ENCODE measurements at regions not wholly inside any gene's neighbourhood (a gene's known extent, or its start where the extent isn't known, plus 50 kb on each side); places are given as distances from the start of the nearest gene placed in this dataset.
"Not testable (repeated sequence)": the region's sequence is repeated elsewhere in the genome, so short reads cannot be mapped to it uniquely, and the experiment has no call there.

DNA sequence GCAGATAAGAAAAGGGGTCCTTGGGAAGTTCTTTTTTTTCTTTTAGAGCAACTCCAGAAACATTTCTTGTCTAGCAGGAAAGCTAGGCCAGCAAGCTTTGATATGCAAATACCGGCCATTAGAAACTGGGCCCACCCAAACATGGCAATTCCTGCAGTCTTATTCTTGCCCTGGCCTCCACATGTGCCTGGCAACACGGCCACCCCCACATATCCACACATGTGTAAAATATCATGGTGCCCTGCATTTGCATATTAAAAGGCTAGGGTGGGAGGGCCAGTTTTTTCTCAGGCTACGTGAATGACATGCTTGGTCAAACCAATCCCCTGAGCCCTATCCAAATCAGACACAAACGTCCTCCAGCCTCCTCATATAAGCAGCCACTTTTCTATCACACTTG is 171.7 kb upstream of the ZCCHC13 start:
- TF ChIP-seq CTCF (conservative IDR thresholded peaks at IDR 0.05; ENCODE audit: low read depth, low read length), result no peak
- no peak for DNase-seq (ENCODE audit: low read depth)
- no peak overlapping the region for H3K4me3 ChIP-seq (ENCODE audit: low read depth, low read length)

DNA sequence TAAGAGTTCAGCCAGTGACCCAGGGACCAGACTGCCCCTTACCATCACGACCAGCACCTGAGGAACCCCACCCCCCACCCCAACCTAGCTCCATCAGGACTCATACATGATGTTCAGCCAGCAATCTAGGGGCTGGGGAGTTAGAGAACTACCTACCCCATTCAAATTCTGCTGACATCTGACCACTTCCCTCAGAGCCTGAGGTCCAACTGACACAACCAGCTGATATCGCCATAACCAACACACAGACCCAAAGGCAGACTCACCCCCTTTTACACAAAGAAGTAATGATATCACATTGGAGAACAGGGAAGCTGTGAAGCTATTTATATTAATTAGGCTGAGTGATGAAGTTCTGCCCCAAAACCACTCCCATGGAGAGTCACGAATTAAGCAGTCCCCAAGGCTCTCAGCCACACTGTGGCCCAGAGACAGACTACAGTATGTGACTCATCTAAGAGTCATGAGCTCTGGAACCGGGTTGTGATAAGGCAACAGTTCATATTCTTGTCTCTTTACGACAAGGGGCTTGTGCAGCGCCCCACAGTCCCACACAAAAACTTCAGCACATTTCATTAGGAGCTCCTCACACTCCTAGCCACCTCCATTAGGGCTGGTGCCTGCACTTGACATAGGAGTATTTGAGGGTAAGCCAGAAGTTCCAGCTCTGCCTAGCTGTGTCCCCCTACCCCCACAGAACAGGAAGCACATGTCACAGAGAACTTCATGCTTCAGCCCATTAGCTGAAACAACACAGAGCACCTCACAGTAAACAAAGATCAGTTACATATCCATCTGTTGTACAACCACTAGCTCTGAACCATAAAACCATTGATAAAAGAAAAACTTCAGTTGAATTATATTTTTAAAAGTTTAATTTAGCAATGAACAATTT is 184.7 kb upstream of the ZCCHC13 start:
- DNase-seq (ENCODE audit: low read depth), result no peak
- no peak for TF ChIP-seq CTCF (conservative IDR thresholded peaks at IDR 0.05; ENCODE audit: low read depth, low read length)
- no peak overlapping the region for H3K4me3 ChIP-seq (ENCODE audit: low read depth, low read length)

DNA sequence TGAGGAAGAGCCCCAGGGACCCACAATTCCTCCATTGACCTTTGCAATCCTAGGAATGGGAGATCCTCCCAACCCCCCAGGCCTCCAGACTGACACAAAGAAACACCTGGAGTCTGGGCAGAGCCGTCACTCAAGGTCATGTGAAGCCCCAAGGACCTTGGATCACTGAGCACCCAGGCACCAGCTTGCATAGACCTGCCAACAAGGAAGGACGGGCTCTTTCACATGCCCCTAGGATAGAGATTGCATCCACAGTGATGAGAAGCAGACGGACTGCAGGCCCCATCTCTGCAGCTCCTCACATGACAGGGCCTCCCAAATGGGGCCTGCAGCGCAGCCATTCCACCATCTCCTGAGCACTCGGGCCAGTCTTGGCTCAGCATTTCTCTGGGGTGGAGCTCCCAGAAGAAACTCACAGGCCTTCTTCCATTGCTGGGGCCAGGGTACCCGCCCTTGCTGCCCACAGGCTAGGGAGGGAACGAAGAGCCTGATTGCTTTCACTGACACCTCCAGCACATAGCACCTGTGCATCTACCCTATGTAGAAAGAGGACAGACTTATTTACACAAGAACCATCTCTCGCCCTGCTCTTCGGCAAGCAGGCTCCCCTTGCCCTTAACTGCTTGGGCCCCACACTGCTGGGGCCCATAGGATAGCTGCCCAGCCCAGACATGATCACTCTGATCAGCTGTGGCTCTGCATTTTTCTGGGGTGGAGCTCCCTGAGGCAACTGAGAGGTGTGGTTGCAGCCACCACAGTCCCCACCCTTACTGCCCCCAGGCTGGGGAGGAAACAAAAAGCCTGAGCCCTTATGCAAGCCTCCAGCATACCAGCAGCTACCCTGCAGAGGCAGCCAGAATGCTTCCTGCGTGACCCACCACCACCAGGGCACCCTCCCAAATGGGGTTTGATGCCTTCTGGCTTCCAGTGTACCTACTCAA is 185.7 kb upstream of the ZCCHC13 start:
- TF ChIP-seq CTCF (conservative IDR thresholded peaks at IDR 0.05; ENCODE audit: low read depth, low read length), result no peak
- H3K4me3 ChIP-seq (ENCODE audit: low read depth, low read length), result no peak overlapping the region
- no peak for DNase-seq (ENCODE audit: low read depth)

DNA sequence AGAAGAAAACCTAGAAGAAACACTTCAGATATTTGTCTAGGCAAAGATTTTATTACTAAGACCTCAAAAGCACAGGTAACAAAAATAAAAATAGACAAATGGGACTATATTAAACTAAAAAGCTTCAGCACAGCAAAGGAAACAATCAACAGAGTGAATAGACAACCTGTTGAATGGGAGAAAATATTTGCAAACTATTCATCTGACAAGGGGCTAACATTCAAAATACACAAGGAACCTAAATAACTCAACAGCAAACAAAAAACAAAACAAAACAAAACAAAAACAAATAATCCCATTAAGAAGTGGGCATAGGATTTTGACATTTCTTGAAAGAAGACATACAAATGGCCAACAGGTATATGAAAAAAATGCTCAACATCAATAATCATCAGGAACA is 192.7 kb upstream of the ZCCHC13 start:
- no peak for TF ChIP-seq CTCF (conservative IDR thresholded peaks at IDR 0.05; ENCODE audit: low read depth, low read length)
- DNase-seq (ENCODE audit: low read depth), result no peak
- no peak overlapping the region for H3K4me3 ChIP-seq (ENCODE audit: low read depth, low read length)

- H3K4me3 ChIP-seq (ENCODE audit: low read depth, low read length), result no peak overlapping the region
- no peak for TF ChIP-seq CTCF (conservative IDR thresholded peaks at IDR 0.05; ENCODE audit: low read depth, low read length)
- no peak for DNase-seq (ENCODE audit: low read depth)
Measured at GRCh38 chrX:74107666-74108065, 196.3 kb upstream of the ZCCHC13 start.

DNA sequence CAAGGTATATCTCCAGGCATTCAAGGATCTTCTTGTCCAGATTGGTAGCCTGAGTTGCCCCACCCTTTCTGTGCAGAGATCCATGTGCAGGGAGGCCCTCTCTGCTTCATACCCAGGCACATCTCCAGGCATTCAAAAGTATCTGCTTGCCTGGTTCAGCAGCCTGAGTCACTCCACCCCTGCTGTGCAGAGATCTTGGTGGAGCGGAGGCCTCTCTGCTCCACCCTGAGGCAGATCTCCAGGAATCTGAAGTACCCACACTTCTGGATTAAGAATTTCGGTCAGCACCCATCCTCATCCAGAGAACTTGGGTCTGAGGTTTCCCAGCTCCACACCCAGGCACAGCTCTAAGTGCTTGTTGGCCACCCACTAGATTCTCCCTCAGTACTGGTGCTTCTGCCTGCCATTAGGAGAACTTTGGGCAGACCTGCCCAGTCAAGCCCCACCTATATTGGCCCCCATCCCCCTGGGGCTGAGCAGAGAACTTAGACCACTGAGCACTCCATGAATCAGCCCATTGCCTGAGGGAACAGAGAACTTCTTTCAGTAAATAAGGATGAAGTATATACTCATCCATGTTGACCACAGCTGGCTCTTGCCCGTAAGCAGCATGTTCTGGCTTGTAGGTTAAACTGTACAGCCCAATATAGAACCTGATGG is 199.5 kb upstream of the ZCCHC13 start:
- H3K4me3 ChIP-seq (ENCODE audit: low read depth, low read length), result no peak overlapping the region
- no peak for TF ChIP-seq CTCF (conservative IDR thresholded peaks at IDR 0.05; ENCODE audit: low read depth, low read length)
- DNase-seq (ENCODE audit: low read depth), result no peak

DNA sequence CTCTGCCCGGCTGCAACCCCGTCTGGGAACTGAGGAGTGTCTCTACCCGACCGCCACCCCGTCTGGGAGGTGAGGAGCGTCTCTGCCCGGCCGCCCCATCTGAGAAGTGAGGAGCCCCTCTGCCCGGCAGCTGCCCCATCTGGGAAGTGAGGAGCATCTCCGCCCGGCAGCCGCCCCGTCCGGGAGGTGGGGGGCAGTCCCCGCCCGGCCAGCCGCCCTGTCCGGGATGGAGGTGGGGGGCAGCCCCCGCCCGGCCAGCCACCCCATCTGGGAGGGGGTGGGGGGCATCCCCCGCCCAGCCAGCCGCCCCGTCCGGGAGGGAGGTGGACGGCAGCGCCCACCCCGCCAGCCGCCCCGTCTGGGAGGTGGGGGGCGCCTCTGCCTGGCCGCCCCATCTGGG is 205.6 kb upstream of the ZCCHC13 start:
- DNase-seq (ENCODE audit: low read depth), result not testable (repeated sequence)

More for the DNA sequence above, 205.6 kb upstream of the ZCCHC13 start:
- H3K4me3 ChIP-seq (ENCODE audit: low read depth, low read length), result not testable (repeated sequence)

Data from epithelial cell of proximal tubule (primary cell).